Neural cell (in vitro differentiated cells): ENCODE measurements at regions not wholly inside any gene's neighbourhood (a gene's known extent, or its start where the extent isn't known, plus 50 kb on each side); places are given as distances from the start of the nearest gene placed in this dataset.

Experiments
- EP300 ChIP-seq: fragments of 450-650 bp; conservative IDR thresholded peaks from 2 replicates; pipeline ENCODE4 v1.6.1; 2014; ENCODE audit warnings: antibody characterized with exemption, mild to moderate bottlenecking, moderate library complexity; ENCODE audit not compliant: poor library complexity, severe bottlenecking
- EZH2 ChIP-seq: fragments of 200-600, 300-800 bp; shearing (Covaris generic), sonication (generic); IDR thresholded peaks from 2 replicates; pipeline ENCODE4 v1.6.1; 2014; ENCODE audit warnings: antibody characterized with exemption, low read length, borderline replicate concordance, mild to moderate bottlenecking; ENCODE audit not compliant: insufficient read depth, poor library complexity, severe bottlenecking
- MXI1 ChIP-seq: fragments of 450-650 bp; conservative IDR thresholded peaks from 2 replicates; pipeline ENCODE4 v1.6.1; 2014; ENCODE audit warnings: antibody characterized with exemption, mild to moderate bottlenecking; ENCODE audit not compliant: poor library complexity, severe bottlenecking
- TF ChIP-seq, protein P1 (sequence below): fragments of 450-650 bp; IDR thresholded peaks from 2 replicates; pipeline ENCODE4 v1.5.1; 2014; ENCODE audit warnings: antibody characterized with exemption, mild to moderate bottlenecking, moderate library complexity; ENCODE audit not compliant: poor library complexity, severe bottlenecking
- TF ChIP-seq, protein P2 (sequence below): IDR thresholded peaks from 2 replicates; pipeline ENCODE4 v1.6.1; 2012; ENCODE audit warnings: borderline replicate concordance

GRCh38 chr5:153318556-153318955 lies 171.9 kb upstream of the GRIA1 start:
- TF ChIP-seq, protein P1, sequence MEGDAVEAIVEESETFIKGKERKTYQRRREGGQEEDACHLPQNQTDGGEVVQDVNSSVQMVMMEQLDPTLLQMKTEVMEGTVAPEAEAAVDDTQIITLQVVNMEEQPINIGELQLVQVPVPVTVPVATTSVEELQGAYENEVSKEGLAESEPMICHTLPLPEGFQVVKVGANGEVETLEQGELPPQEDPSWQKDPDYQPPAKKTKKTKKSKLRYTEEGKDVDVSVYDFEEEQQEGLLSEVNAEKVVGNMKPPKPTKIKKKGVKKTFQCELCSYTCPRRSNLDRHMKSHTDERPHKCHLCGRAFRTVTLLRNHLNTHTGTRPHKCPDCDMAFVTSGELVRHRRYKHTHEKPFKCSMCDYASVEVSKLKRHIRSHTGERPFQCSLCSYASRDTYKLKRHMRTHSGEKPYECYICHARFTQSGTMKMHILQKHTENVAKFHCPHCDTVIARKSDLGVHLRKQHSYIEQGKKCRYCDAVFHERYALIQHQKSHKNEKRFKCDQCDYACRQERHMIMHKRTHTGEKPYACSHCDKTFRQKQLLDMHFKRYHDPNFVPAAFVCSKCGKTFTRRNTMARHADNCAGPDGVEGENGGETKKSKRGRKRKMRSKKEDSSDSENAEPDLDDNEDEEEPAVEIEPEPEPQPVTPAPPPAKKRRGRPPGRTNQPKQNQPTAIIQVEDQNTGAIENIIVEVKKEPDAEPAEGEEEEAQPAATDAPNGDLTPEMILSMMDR = no peak
- TF ChIP-seq MXI1 (no peak), EP300 (no peak), EZH2 (no peak)
- TF ChIP-seq, protein P2, sequence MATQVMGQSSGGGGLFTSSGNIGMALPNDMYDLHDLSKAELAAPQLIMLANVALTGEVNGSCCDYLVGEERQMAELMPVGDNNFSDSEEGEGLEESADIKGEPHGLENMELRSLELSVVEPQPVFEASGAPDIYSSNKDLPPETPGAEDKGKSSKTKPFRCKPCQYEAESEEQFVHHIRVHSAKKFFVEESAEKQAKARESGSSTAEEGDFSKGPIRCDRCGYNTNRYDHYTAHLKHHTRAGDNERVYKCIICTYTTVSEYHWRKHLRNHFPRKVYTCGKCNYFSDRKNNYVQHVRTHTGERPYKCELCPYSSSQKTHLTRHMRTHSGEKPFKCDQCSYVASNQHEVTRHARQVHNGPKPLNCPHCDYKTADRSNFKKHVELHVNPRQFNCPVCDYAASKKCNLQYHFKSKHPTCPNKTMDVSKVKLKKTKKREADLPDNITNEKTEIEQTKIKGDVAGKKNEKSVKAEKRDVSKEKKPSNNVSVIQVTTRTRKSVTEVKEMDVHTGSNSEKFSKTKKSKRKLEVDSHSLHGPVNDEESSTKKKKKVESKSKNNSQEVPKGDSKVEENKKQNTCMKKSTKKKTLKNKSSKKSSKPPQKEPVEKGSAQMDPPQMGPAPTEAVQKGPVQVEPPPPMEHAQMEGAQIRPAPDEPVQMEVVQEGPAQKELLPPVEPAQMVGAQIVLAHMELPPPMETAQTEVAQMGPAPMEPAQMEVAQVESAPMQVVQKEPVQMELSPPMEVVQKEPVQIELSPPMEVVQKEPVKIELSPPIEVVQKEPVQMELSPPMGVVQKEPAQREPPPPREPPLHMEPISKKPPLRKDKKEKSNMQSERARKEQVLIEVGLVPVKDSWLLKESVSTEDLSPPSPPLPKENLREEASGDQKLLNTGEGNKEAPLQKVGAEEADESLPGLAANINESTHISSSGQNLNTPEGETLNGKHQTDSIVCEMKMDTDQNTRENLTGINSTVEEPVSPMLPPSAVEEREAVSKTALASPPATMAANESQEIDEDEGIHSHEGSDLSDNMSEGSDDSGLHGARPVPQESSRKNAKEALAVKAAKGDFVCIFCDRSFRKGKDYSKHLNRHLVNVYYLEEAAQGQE = no peak
